ENCODE measurements at regions not wholly inside any gene's neighbourhood (a gene's known extent, or its start where the extent isn't known, plus 50 kb on each side); places are given as distances from the start of the nearest gene placed in this dataset.

DNA sequence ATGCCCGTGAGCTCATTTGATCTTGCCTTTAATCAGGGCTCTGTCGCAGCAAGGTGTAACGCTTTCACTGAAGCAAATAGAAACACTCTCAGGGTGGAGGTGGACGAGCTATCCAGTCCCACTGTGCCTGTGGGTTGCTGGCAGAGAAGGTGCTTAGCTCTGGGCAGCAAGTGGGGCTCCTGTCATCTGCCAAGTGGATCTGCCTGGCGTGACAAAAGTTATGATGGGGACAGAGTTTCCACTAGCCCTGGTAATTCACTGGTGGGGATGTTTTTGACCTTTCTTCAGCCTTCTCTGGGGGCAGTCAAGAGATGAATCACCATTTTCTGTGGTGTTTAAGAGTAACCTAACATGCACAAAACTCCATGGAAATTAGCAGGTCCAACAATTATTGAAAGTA, 71.3 kb upstream of the EDEM3 start:
- TF ChIP-seq ZBTB7A (IDR thresholded peaks at IDR 0.05; ENCODE audit: low read depth) (no peak), TAF1 (IDR thresholded peaks at IDR 0.05; ENCODE audit: low read depth) (no peak)
